Naive thymus-derived CD4-positive, alpha-beta T cell (primary cell): ENCODE measurements at regions not wholly inside any gene's neighbourhood (a gene's known extent, or its start where the extent isn't known, plus 50 kb on each side); places are given as distances from the start of the nearest gene placed in this dataset.

Experiments
- ATAC-seq: fragments of 150-1000 bp; cut with Tn5 transposase; 2 replicates; pipeline ENCODE4 v1.10.0; 2021; ENCODE audit warnings: mild to moderate bottlenecking, moderate library complexity
- CTCF ChIA-PET: fragments of 350-600 bp; sonication (Branson Sonifier 250); formaldehyde crosslinking; loops from one replicate; lab custom pipeline; 2021; ENCODE audit warnings: antibody characterized with exemption; lab: Charles Lee
- POLR2A ChIA-PET: fragments of 350-600 bp; sonication (Branson Sonifier 250); formaldehyde crosslinking; loops from one replicate; lab custom pipeline; 2021; ENCODE audit warnings: antibody characterized with exemption, inconsistent platforms; lab: Charles Lee
- DNase-seq, 9 donors: peaks; one replicate each; pipeline versions ENCODE4 v3.0.0 to v3.0.0-alpha.2; 2020 to 2022; ENCODE audit warnings: mixed read lengths in 1 of 9
- H3K27ac ChIP-seq: one replicate; pipeline ENCODE4 v1.7.0; 2013; ENCODE audit warnings: mild to moderate bottlenecking, low read depth, low read length, moderate library complexity
- H3K27me3 ChIP-seq, 2 donors: one replicate each; pipeline ENCODE4 v1.7.0; 2013; ENCODE audit warnings: low read length in 2 of 2, mild to moderate bottlenecking in 2 of 2, moderate library complexity in 2 of 2; ENCODE audit not compliant: control insufficient read depth in 2 of 2, insufficient read depth in 2 of 2
- H3K36me3 ChIP-seq, 3 experiments: 1 replicate in 2 of 3; 2 replicates in 1 of 3; pipeline ENCODE4 v1.7.0; 2013; ENCODE audit warnings: low read length in 3 of 3, mild to moderate bottlenecking in 3 of 3, moderate library complexity in 1 of 3; ENCODE audit not compliant: insufficient read depth in 3 of 3, control insufficient read depth in 2 of 3
- H3K4me1 ChIP-seq, 2 donors: one replicate each; pipeline ENCODE4 v1.7.0; 2013; ENCODE audit warnings: low read length in 2 of 2, mild to moderate bottlenecking in 2 of 2, moderate library complexity in 1 of 2; ENCODE audit not compliant: control insufficient read depth in 2 of 2, insufficient read depth in 2 of 2
- H3K4me3 ChIP-seq: 2 replicates; pipeline ENCODE4 v1.7.0; 2013; ENCODE audit warnings: mild to moderate bottlenecking, low read length
- H3K9me3 ChIP-seq, 3 experiments: 1 replicate in 2 of 3; 2 replicates in 1 of 3; pipeline ENCODE4 v1.7.0; 2013; ENCODE audit warnings: low read length in 3 of 3; ENCODE audit not compliant: control insufficient read depth in 2 of 3
- H3K27ac Mint-ChIP-seq, 9 donors: one replicate each; pipeline ENCODE4 v1.8.0; 2020 to 2022; ENCODE audit warnings: mixed read lengths in 9 of 9, mild to moderate bottlenecking in 8 of 9, moderate library complexity in 5 of 9, inconsistent platforms in 2 of 9
- H3K27me3 Mint-ChIP-seq, 5 donors: one replicate each; pipeline ENCODE4 v1.8.0; 2021 to 2022; ENCODE audit warnings: mixed read lengths in 5 of 5, mild to moderate bottlenecking in 1 of 5
- H3K36me3 Mint-ChIP-seq, 5 donors: one replicate each; pipeline ENCODE4 v1.8.0; 2020 to 2022; ENCODE audit warnings: mixed read lengths in 5 of 5, mild to moderate bottlenecking in 3 of 5, inconsistent platforms in 1 of 5
- H3K4me1 Mint-ChIP-seq, 7 donors: one replicate each; pipeline ENCODE4 v1.8.0; 2020 to 2022; ENCODE audit warnings: mixed read lengths in 7 of 7, mild to moderate bottlenecking in 3 of 7, inconsistent platforms in 1 of 7
- H3K4me3 Mint-ChIP-seq, 10 donors: one replicate each; pipeline ENCODE4 v1.8.0; 2020 to 2022; ENCODE audit warnings: mild to moderate bottlenecking in 10 of 10, mixed read lengths in 10 of 10, moderate library complexity in 6 of 10, inconsistent platforms in 2 of 10
- H3K9me3 Mint-ChIP-seq, 11 donors: one replicate each; pipeline ENCODE4 v1.8.0; 2020 to 2022; ENCODE audit warnings: mixed read lengths in 11 of 11, mild to moderate bottlenecking in 4 of 11, inconsistent platforms in 1 of 11, moderate library complexity in 1 of 11
- intact Hi-C, 2 donors: fragments of 100-400 bp; cut with micrococcal nuclease; formaldehyde crosslinking; loops; one replicate each; pipeline ENCODE4 v1.15.1; 2023

DNA sequence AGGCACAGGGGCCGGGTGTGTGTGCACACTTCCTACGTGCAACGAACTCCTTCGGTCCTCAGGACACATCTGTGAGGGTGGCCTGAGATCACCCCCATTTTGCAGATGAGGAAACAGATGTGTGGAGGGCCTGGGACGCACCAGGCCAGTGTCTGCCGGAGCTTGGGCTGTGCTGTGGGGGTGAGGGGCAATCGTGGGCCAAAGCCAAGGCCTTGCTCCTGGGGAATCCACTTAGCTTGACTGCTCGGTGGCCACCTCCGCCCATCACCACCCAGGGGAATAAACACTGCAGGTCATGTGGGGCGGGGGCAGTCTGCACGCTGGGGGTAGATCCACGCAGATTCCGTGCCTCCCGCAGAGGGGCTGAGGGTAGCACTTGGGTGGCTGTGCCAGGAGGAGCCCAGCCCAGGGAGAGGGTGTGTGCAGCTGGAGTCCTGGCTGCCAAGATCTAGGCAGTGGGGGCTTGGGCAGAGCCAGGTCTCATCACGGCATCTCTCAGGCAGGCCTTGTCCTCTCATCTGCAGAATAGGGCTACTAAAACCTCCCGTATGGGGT, 70.8 kb upstream of the EN2 start:
- ChIA-PET POLR2A (no interaction called here), CTCF (no interaction called here)
- Mint-ChIP-seq H3K9me3 (no peaks in the 10 kb centered on the region), H3K4me3 (no peak overlapping the region), H3K4me1 (peaks cover 0 to 1% (median under 1%) of the 10 kb centered on the region in 7 donors), H3K27ac (no peak overlapping the region), H3K27me3 (peaks cover 35 to 61% (median 46%) of the 10 kb centered on the region in 5 donors), H3K36me3 (peaks cover 0 to under 1% (median 0%) of the 10 kb centered on the region in 5 donors)
- Histone ChIP-seq H3K27me3 (no peaks in the 10 kb centered on the region), H3K4me3 (no peak overlapping the region), H3K27ac (no peak overlapping the region), H3K36me3 (no peaks in the 10 kb centered on the region), H3K4me1 (no peaks in the 10 kb centered on the region), H3K9me3 (no peaks in the 10 kb centered on the region)
- DNase-seq: no peak
- intact Hi-C loops: no loop called here
- ATAC-seq: no peak

DNA sequence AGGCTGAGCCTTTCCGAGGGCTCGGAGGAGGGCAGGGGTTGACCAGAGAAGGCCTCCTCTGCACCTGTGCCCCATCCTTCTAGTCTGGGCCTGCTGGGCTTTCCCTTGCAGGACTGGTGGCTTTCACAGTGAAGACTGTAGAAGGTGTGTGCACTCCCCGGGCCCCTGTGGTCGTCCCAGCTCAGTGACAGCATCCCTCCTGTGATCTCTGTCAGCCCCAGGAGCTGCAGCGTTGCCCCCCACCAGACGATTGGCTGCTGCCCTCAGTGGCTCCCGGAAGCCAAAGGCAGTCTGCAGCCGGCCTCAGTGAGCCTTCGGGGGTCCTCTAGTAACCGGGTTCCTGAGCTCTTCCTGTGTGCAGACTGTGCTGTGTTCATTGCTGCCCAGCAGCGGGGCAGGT, 69.4 kb upstream of the EN2 start:
- no peaks in the 10 kb centered on the region for H3K36me3 Mint-ChIP-seq
- CTCF ChIA-PET: no interaction called here

DNA sequence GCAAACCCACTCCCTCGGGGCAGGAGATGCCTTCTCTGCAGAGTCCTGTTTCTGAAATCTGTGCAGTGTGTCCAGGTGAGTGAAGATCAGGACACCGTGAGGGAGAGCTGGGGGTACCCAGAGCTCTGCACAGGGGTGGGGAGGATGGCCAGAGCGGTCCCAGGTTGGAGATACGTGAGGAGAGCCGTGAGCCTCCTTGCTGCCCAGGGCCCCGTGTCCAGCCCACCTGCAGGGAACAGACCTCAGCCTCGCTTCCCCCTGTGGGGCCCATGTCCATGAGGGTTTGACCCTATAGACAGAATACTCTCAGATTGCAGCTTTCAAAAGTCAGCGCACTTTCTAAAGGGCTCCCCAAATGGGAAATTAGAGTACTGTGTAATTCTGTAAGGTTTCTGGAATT, 66.5 kb upstream of the EN2 start:
- CTCF ChIA-PET: no interaction called here

More for the DNA sequence above, 69.4 kb upstream of the EN2 start:
- POLR2A ChIA-PET: no interaction called here
- ATAC-seq: no peak
- Histone ChIP-seq H3K9me3 (no peaks in the 10 kb centered on the region), H3K36me3 (no peaks in the 10 kb centered on the region), H3K27ac (no peak overlapping the region), H3K4me3 (no peak overlapping the region), H3K27me3 (no peaks in the 10 kb centered on the region), H3K4me1 (no peaks in the 10 kb centered on the region)
- no peak for DNase-seq
- Mint-ChIP-seq H3K4me3 (no peak overlapping the region), H3K9me3 (no peaks in the 10 kb centered on the region), H3K4me1 (no peaks in the 10 kb centered on the region), H3K27me3 (peaks cover 26 to 64% (median 40%) of the 10 kb centered on the region in 5 donors), H3K27ac (no peak overlapping the region)
- intact Hi-C loops: no loop called here

DNA sequence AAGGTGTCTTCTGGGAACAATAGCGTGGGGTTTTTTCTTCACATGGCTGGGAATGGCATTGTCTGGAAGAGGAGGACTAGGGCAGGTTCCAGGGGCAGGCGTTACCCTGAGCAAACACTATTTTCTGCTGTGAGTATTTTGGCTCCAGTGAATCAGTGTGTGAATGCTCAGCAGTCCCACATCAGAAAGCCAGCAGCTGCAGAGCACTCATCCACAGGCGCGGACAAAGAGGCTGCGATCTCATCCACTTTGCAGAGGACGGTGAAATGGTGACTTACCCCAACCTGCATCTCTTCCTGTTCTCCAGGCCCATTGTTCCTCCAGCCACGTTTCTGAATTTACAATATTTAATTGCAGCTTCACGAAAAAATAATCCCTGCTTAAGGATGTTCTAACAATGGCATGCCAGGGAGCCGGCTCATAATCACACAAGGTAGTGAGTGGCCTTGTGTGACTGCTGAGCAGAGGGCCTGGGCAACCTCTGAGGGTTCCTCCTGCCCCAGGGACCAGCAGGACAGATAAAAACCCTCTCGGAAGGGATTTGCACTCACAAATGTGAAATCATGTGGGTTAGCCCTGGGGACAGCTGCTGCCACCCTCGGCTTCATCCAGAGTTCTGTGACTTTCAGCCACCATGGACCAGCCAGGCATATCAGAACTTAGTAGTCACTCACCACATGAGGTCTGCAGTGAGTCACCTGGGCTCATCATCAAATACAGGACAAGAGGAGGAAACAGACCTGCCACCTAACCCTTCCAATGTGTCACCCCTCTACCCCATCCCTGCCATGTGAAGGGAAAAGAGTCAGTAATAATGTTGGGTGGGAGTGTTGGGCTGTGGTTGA, 65.0 kb upstream of the EN2 start:
- no peak overlapping the region for H3K27ac ChIP-seq
- intact Hi-C loops: no loop called here
- no peaks in the 10 kb centered on the region for H3K4me1 Mint-ChIP-seq
- H3K36me3 Mint-ChIP-seq: no peaks in the 10 kb centered on the region
- no peak for DNase-seq
- H3K9me3 Mint-ChIP-seq: no peaks in the 10 kb centered on the region
- H3K4me1 ChIP-seq: no peaks in the 10 kb centered on the region
- H3K4me3 Mint-ChIP-seq: no peak overlapping the region
- no peak overlapping the region for H3K4me3 ChIP-seq
- ChIA-PET POLR2A (no interaction called here), CTCF (no interaction called here)
- H3K27me3 Mint-ChIP-seq: peaks cover 3 to 58% (median 21%) of the 10 kb centered on the region in 5 donors
- no peaks in the 10 kb centered on the region for H3K9me3 ChIP-seq
- no peak for ATAC-seq
- no peaks in the 10 kb centered on the region for H3K27me3 ChIP-seq
- H3K36me3 ChIP-seq: no peaks in the 10 kb centered on the region
- no peak overlapping the region for H3K27ac Mint-ChIP-seq

More for the DNA sequence above, 66.5 kb upstream of the EN2 start:
- H3K36me3 Mint-ChIP-seq: no peaks in the 10 kb centered on the region
- no peak for DNase-seq
- no peaks in the 10 kb centered on the region for H3K9me3 ChIP-seq
- ATAC-seq: no peak
- no peak overlapping the region for H3K4me3 ChIP-seq
- H3K27me3 Mint-ChIP-seq: peaks cover 8 to 62% (median 23%) of the 10 kb centered on the region in 5 donors
- no peaks in the 10 kb centered on the region for H3K27me3 ChIP-seq
- no peaks in the 10 kb centered on the region for H3K9me3 Mint-ChIP-seq
- intact Hi-C loops: no loop called here
- no peaks in the 10 kb centered on the region for H3K36me3 ChIP-seq
- H3K27ac Mint-ChIP-seq: no peak overlapping the region
- no peaks in the 10 kb centered on the region for H3K4me1 Mint-ChIP-seq
- no peaks in the 10 kb centered on the region for H3K4me1 ChIP-seq
- H3K27ac ChIP-seq: no peak overlapping the region
- POLR2A ChIA-PET: no interaction called here
- H3K4me3 Mint-ChIP-seq: no peak overlapping the region

DNA sequence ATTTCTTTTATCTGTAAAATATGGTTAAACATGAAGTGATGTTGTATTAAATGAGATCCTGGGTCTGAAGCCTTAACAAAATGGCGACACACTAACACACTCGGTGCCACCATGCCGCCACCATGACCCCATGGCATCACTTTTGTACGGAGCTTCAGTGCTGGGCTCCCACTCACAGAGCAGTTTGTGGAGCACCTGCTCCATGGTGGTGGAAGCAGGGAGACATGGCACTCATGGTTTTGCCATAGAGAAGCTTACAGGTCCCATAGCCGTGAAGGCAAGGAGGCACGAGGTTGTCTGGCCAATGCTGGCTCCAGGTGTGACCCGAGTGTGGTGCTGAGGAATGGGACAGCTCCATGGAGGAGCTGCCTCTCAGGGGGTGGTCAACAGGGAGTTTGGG, 63.5 kb upstream of the EN2 start:
- H3K4me3 ChIP-seq: no peak overlapping the region
- POLR2A ChIA-PET: interaction anchor here (1.0 kb wide), 1 partner anchor 309 kb away, joined by 3 read pairs; no protein-coding TSS in a partner anchor

DNA sequence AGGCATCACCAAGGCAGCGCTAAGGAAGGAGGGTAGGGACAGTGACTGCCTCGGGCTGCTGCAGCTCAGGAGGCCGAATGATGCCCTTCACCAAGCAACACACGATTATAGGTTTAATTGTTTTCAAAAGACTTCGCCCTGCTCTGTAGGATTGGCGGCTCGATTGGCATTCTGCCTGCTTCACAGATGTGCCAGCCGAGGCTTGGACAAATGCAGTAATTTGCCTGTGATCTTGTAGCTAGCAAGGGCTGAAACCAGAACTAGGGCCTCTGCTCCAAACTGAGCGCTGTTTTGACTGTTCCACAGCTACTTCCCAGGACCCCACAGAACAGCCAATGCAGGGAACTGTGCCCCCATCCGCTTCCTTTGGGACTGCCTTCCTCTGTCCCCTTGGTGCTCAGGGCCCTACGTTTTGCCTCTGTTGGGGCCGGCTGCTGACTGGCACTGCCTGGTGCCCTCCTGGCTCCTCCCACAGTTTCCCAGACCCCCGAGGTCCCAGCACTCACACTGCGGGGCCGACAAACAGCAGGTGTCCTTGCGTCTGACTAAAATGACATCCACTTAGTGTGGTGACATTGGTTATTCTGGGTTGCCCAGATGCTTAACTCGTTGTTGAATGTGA, 62.6 kb upstream of the EN2 start:
- H3K4me3 Mint-ChIP-seq: no peak overlapping the region
- Histone ChIP-seq H3K36me3 (no peaks in the 10 kb centered on the region), H3K27me3 (no peaks in the 10 kb centered on the region), H3K27ac (no peak overlapping the region), H3K4me3 (no peak overlapping the region), H3K9me3 (no peaks in the 10 kb centered on the region), H3K4me1 (no peaks in the 10 kb centered on the region)
- POLR2A ChIA-PET: no interaction called here
- CTCF ChIA-PET: no interaction called here
- DNase-seq (no peak), ATAC-seq (no peak)
- no peak overlapping the region for H3K27ac Mint-ChIP-seq
- peaks cover 0 to 3% (median 0%) of the 10 kb centered on the region in 11 donors for H3K9me3 Mint-ChIP-seq
- H3K27me3 Mint-ChIP-seq: peaks cover 0 to 51% (median 15%) of the 10 kb centered on the region in 5 donors
- intact Hi-C loops: no loop called here
- H3K4me1 Mint-ChIP-seq: no peaks in the 10 kb centered on the region
- H3K36me3 Mint-ChIP-seq: no peaks in the 10 kb centered on the region

More for the DNA sequence above, 63.5 kb upstream of the EN2 start:
- H3K27me3 ChIP-seq: no peaks in the 10 kb centered on the region
- Mint-ChIP-seq H3K27ac (no peak overlapping the region), H3K9me3 (peaks cover 0 to 2% (median 0%) of the 10 kb centered on the region in 11 donors), H3K36me3 (no peaks in the 10 kb centered on the region), H3K4me1 (no peaks in the 10 kb centered on the region), H3K27me3 (peaks cover 3 to 50% (median 15%) of the 10 kb centered on the region in 5 donors), H3K4me3 (no peak overlapping the region)
- H3K4me1 ChIP-seq: no peaks in the 10 kb centered on the region
- no peaks in the 10 kb centered on the region for H3K9me3 ChIP-seq
- DNase-seq: no peak
- ATAC-seq: no peak
- CTCF ChIA-PET: no interaction called here
- H3K36me3 ChIP-seq: no peaks in the 10 kb centered on the region
- intact Hi-C loops: no loop called here
- no peak overlapping the region for H3K27ac ChIP-seq
